OCI-LY1 (cell line): ENCODE measurements at regions not wholly inside any gene's neighbourhood (a gene's known extent, or its start where the extent isn't known, plus 50 kb on each side); places are given as distances from the start of the nearest gene placed in this dataset.

ENCODE experiments used
- CTCF ChIP-seq: fragments of 200-600 bp; sonication (generic), shearing (Covaris generic); IDR thresholded peaks from 2 replicates; pipeline ENCODE4 v1.5.1; 2017; ENCODE audit warnings: mild to moderate bottlenecking, antibody characterized with exemption, low read length, moderate library complexity, mixed read lengths
- EZH2 ChIP-seq: fragments of 200-600 bp; sonication (generic), shearing (Covaris generic); IDR thresholded peaks from 2 replicates; pipeline ENCODE4 v1.8.0; 2017; ENCODE audit warnings: borderline replicate concordance, mixed run types, mild to moderate bottlenecking, antibody characterized with exemption, low read length, moderate library complexity, mixed read lengths

- TF ChIP-seq CTCF (no peak), EZH2 (no peak)
Observed at GRCh38 chr2:181376999-181377398, 80.2 kb upstream of the ITGA4 start.
